ENCODE measurements at regions not wholly inside any gene's neighbourhood (a gene's known extent, or its start where the extent isn't known, plus 50 kb on each side); places are given as distances from the start of the nearest gene placed in this dataset.

GRCh38 chr3:31462050-31462569 is 70.6 kb upstream of the STT3B start (continued):
- TF ChIP-seq ZNF362 (CRISPR knock-in tag; IDR thresholded peaks at IDR 0.05; ENCODE audit: borderline replicate concordance) (no peak), PREB (CRISPR knock-in tag; IDR thresholded peaks at IDR 0.05) (no peak), HNF1A (IDR thresholded peaks at IDR 0.05; ENCODE audit: low read depth) (no peak), HNF1A (CRISPR knock-in tag; IDR thresholded peaks at IDR 0.05; ENCODE audit: borderline replicate concordance) (no peak), ARID4A (CRISPR knock-in tag; IDR thresholded peaks at IDR 0.05; ENCODE audit: borderline replicate concordance) (no peak), ARNT2 (CRISPR knock-in tag; IDR thresholded peaks at IDR 0.05; ENCODE audit: low read depth) (no peak), ZNF83 (CRISPR knock-in tag; IDR thresholded peaks at IDR 0.05; ENCODE audit: borderline replicate concordance) (no peak), ZNF333 (CRISPR knock-in tag; IDR thresholded peaks at IDR 0.05; ENCODE audit: borderline replicate concordance) (no peak), ZNF782 (CRISPR knock-in tag; IDR thresholded peaks at IDR 0.05; ENCODE audit: borderline replicate concordance) (no peak), ZUFSP (CRISPR knock-in tag; IDR thresholded peaks at IDR 0.05; ENCODE audit: borderline replicate concordance) (no peak), ZBTB1 (CRISPR knock-in tag; IDR thresholded peaks at IDR 0.05; ENCODE audit: borderline replicate concordance) (no peak), ZNF510 (CRISPR knock-in tag; IDR thresholded peaks at IDR 0.05; ENCODE audit: low read depth) (no peak), KLF13 (CRISPR knock-in tag; IDR thresholded peaks at IDR 0.05) (no peak), ZNF564 (CRISPR knock-in tag; IDR thresholded peaks at IDR 0.05) (0 out of 2 replicates have a peak, but pooled peaks have one; percentile 26), ZNF350 (CRISPR knock-in tag; IDR thresholded peaks at IDR 0.05; ENCODE audit: borderline replicate concordance, low read depth) (no peak), SOX5 (CRISPR knock-in tag; IDR thresholded peaks at IDR 0.05; ENCODE audit: borderline replicate concordance) (peak; percentile 56; the same call in 1 of the 2 replicates), FOXK1 (CRISPR knock-in tag; IDR thresholded peaks at IDR 0.05; ENCODE audit: borderline replicate concordance, low read depth) (no peak)

Measured in HepG2 (cell line).